A673 (cell line): ENCODE measurements at regions not wholly inside any gene's neighbourhood (a gene's known extent, or its start where the extent isn't known, plus 50 kb on each side); places are given as distances from the start of the nearest gene placed in this dataset.

ENCODE experiments used
- BruUV-seq: library from RNA; stranded (reverse); fragments of 400-500 nt; replicated peaks from 2 replicates; lab custom pipeline; 2021; lab: Mats Ljungman, UMichigan
- CTCF ChIA-PET: fragments of 300-600 bp; sonication (Branson Sonifier 250); formaldehyde crosslinking; loops from one replicate; lab custom pipeline; 2022; ENCODE audit warnings: antibody characterized with exemption; lab: Charles Lee
- POLR2A ChIA-PET: fragments of 300-600 bp; sonication (Branson Sonifier 250); formaldehyde crosslinking; loops from one replicate; lab custom pipeline; 2022; ENCODE audit warnings: antibody characterized with exemption; ENCODE audit not compliant: low non-redundant PET; lab: Charles Lee
- DNase-seq: peaks from one replicate; pipeline ENCODE4 v3.0.0-alpha.2; 2015; ENCODE audit warnings: low spot score
- H3K27ac ChIP-seq: fragments of 200-600 bp; sonication (generic); 2 replicates; pipeline ENCODE4 v1.5.1; 2016; ENCODE audit warnings: mixed run types, low read depth, mild to moderate bottlenecking, mixed read lengths, antibody characterized with exemption, low read length; ENCODE audit not compliant: poor library complexity, severe bottlenecking
- H3K27me3 ChIP-seq: fragments of 200-600 bp; sonication (generic); replicated peaks from 2 replicates; pipeline ENCODE4 v1.6.1; 2017; ENCODE audit warnings: mixed run types, low read depth, mild to moderate bottlenecking, mixed read lengths, antibody characterized with exemption, low read length; ENCODE audit not compliant: insufficient read depth, poor library complexity
- H3K36me3 ChIP-seq: fragments of 200-600 bp; sonication (generic); 2 replicates; pipeline ENCODE4 v1.6.1; 2016; ENCODE audit warnings: mixed run types, mild to moderate bottlenecking, mixed read lengths, antibody characterized with exemption, low read length; ENCODE audit not compliant: insufficient read depth, poor library complexity, severe bottlenecking
- H3K4me1 ChIP-seq: fragments of 200-600 bp; sonication (generic); 2 replicates; pipeline ENCODE4 v1.6.1; 2017; ENCODE audit warnings: mixed run types, mild to moderate bottlenecking, mixed read lengths, antibody characterized with exemption, low read length; ENCODE audit not compliant: insufficient read depth, poor library complexity, severe bottlenecking
- H3K4me3 ChIP-seq: fragments of 200-600 bp; sonication (generic); 2 replicates; pipeline ENCODE4 v1.5.1; 2016; ENCODE audit warnings: low read depth, mixed run types, mild to moderate bottlenecking, mixed read lengths, low read length; ENCODE audit not compliant: poor library complexity, severe bottlenecking
- H3K9me3 ChIP-seq: fragments of 200-600 bp; sonication (generic); 2 replicates; pipeline ENCODE4 v1.6.1; 2016; ENCODE audit warnings: mixed run types, low read depth, mild to moderate bottlenecking, mixed read lengths, antibody characterized with exemption, low read length; ENCODE audit not compliant: poor library complexity, severe bottlenecking
- CTCF ChIP-seq: fragments of 300-800, 200-600 bp; sonication (generic); conservative IDR thresholded peaks from 2 replicates; pipeline ENCODE4 v1.5.1; 2017; ENCODE audit warnings: low read depth, mild to moderate bottlenecking, antibody characterized with exemption, low read length, moderate library complexity, mixed read lengths
- EZH2 ChIP-seq: fragments of 200-600 bp; sonication (generic); IDR thresholded peaks from 2 replicates; pipeline ENCODE4 v1.6.1; 2017; ENCODE audit warnings: borderline replicate concordance, low read depth, mild to moderate bottlenecking, mixed read lengths, antibody characterized with exemption, low read length; ENCODE audit not compliant: poor library complexity, severe bottlenecking
- intact Hi-C: fragments of 100-400 bp; cut with micrococcal nuclease; formaldehyde crosslinking; loops from one replicate; pipeline ENCODE4 v1.10.0; 2022; ENCODE audit not compliant: unreplicated experiment

GRCh38 chr1:5111581-5111980, 457.2 kb downstream of the AJAP1 start:
- POLR2A ChIA-PET: no interaction called here
- no peaks in the 10 kb centered on the region for H3K27me3 ChIP-seq
- CTCF ChIA-PET: no interaction called here

GRCh38 chr1:5110508-5110907, 456.1 kb downstream of the AJAP1 start:
- H3K4me1 ChIP-seq: no peaks in the 10 kb centered on the region
- H3K27me3 ChIP-seq: no peaks in the 10 kb centered on the region
- intact Hi-C loops: no loop called here
- H3K27ac ChIP-seq: no peak overlapping the region
- ChIA-PET POLR2A (no interaction called here), CTCF (no interaction called here)
- peaks cover 6% of the 10 kb centered on the region for H3K9me3 ChIP-seq
- no peak for DNase-seq
- no TSS peak for BruUV-seq
- TF ChIP-seq CTCF (no peak), EZH2 (no peak)
- no peaks in the 10 kb centered on the region for H3K36me3 ChIP-seq
- no peak overlapping the region for H3K4me3 ChIP-seq

More at GRCh38 chr1:5111581-5111980, 457.2 kb downstream of the AJAP1 start:
- no TSS peak for BruUV-seq
- Histone ChIP-seq H3K36me3 (no peaks in the 10 kb centered on the region), H3K9me3 (peaks cover 5% of the 10 kb centered on the region), H3K4me3 (no peak overlapping the region), H3K4me1 (no peaks in the 10 kb centered on the region), H3K27ac (no peak overlapping the region)
- TF ChIP-seq EZH2: no peak
- TF ChIP-seq CTCF: no peak
- intact Hi-C loops: no loop called here
- DNase-seq: no peak

- ChIA-PET POLR2A (no interaction called here), CTCF (no interaction called here)
- Histone ChIP-seq H3K4me3 (no peak overlapping the region), H3K36me3 (no peaks in the 10 kb centered on the region), H3K27ac (no peak overlapping the region), H3K4me1 (no peaks in the 10 kb centered on the region), H3K9me3 (peaks cover 7% of the 10 kb centered on the region), H3K27me3 (no peaks in the 10 kb centered on the region)
- intact Hi-C loops: no loop called here
- DNase-seq: no peak
- BruUV-seq: no TSS peak
- TF ChIP-seq CTCF (no peak), EZH2 (no peak)
Measured at GRCh38 chr1:5109633-5110032, 455.2 kb downstream of the AJAP1 start.
